Chondrocyte (in vitro differentiated cells): ENCODE measurements at regions not wholly inside any gene's neighbourhood (a gene's known extent, or its start where the extent isn't known, plus 50 kb on each side); places are given as distances from the start of the nearest gene placed in this dataset.

ENCODE experiments used
- DNase-seq: peaks from one replicate; pipeline ENCODE4 v3.0.0; 2021; ENCODE audit warnings: mixed read lengths, low spot score
- H3K27ac Mint-ChIP-seq: one replicate; pipeline ENCODE4 v1.8.0; 2021; ENCODE audit warnings: mild to moderate bottlenecking, moderate library complexity, mixed read lengths; ENCODE audit not compliant: unreplicated experiment
- H3K27me3 Mint-ChIP-seq: 2 replicates; pipeline ENCODE4 v1.8.0; 2021; ENCODE audit warnings: low read depth, mixed read lengths
- H3K36me3 Mint-ChIP-seq: 2 replicates; pipeline ENCODE4 v1.8.0; 2021; ENCODE audit warnings: low read depth, mixed read lengths
- H3K4me1 Mint-ChIP-seq: 2 replicates; pipeline ENCODE4 v1.8.0; 2021; ENCODE audit warnings: low read depth, mild to moderate bottlenecking, mixed read lengths
- H3K4me3 Mint-ChIP-seq: one replicate; pipeline ENCODE4 v1.8.0; 2021; ENCODE audit warnings: mild to moderate bottlenecking, moderate library complexity, mixed read lengths; ENCODE audit not compliant: unreplicated experiment
- H3K9me3 Mint-ChIP-seq: 2 replicates; pipeline ENCODE4 v1.8.0; 2021; ENCODE audit warnings: low read depth, mixed read lengths
- CTCF ChIP-seq: fragments of 200-600 bp; sonication (generic); IDR thresholded peaks from 2 replicates; pipeline ENCODE4 v1.5.0; 2021; ENCODE audit warnings: antibody characterized with exemption, mild to moderate bottlenecking, moderate library complexity

- H3K27ac Mint-ChIP-seq: no peak overlapping the region
- H3K9me3 Mint-ChIP-seq: no peaks in the 10 kb centered on the region
- H3K36me3 Mint-ChIP-seq: peaks cover 2% of the 10 kb centered on the region
- H3K27me3 Mint-ChIP-seq: no peaks in the 10 kb centered on the region
- H3K4me1 Mint-ChIP-seq: peaks cover 9% of the 10 kb centered on the region
- DNase-seq: no peak
- no peak overlapping the region for H3K4me3 Mint-ChIP-seq
- TF ChIP-seq CTCF: no peak
Measured at GRCh38 chr2:151137526-151137925, 124.1 kb downstream of the RBM43 start.

DNA sequence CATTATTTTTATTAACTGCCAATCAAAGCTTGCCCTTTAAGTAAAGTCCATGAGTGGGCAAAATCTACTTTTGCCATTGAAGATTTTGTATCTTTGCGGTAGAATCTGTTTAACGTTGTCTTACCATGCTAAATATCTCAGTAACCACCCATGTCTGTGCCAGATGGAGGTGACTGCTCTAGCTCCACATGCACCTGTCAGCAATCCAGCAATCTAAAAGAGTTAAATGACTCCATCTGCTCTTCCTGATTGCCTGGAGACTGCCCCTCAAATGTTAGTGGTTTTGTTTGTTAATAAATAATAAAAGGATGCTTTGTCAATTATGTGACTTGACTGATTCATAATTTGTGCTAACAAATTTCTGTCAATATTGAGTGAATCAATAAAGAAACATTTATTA, 141.7 kb downstream of the RBM43 start:
- Mint-ChIP-seq H3K9me3 (peaks cover 19% of the 10 kb centered on the region), H3K36me3 (peaks cover 3% of the 10 kb centered on the region), H3K27me3 (no peaks in the 10 kb centered on the region), H3K4me3 (no peak overlapping the region), H3K4me1 (peaks cover 3% of the 10 kb centered on the region), H3K27ac (no peak overlapping the region)
- TF ChIP-seq CTCF: no peak
- no peak for DNase-seq

- no peaks in the 10 kb centered on the region for H3K27me3 Mint-ChIP-seq
Measured at GRCh38 chr2:151119374-151119773, 142.3 kb downstream of the RBM43 start.

GRCh38 chr2:151118269-151118668, 143.4 kb downstream of the RBM43 start:
- Mint-ChIP-seq H3K27me3 (no peaks in the 10 kb centered on the region), H3K4me3 (no peak overlapping the region), H3K36me3 (peaks cover 3% of the 10 kb centered on the region), H3K4me1 (peaks cover 9% of the 10 kb centered on the region), H3K9me3 (peaks cover 20% of the 10 kb centered on the region), H3K27ac (no peak overlapping the region)
- DNase-seq: no peak
- TF ChIP-seq CTCF: no peak

More at GRCh38 chr2:151119374-151119773, 142.3 kb downstream of the RBM43 start:
- no peak overlapping the region for H3K27ac Mint-ChIP-seq
- no peak for DNase-seq
- peaks cover 20% of the 10 kb centered on the region for H3K9me3 Mint-ChIP-seq
- H3K4me1 Mint-ChIP-seq: peaks cover 8% of the 10 kb centered on the region
- H3K4me3 Mint-ChIP-seq: no peak overlapping the region
- H3K36me3 Mint-ChIP-seq: peaks cover 3% of the 10 kb centered on the region
- no peak for TF ChIP-seq CTCF

- TF ChIP-seq CTCF: no peak
- peaks cover 3% of the 10 kb centered on the region for H3K36me3 Mint-ChIP-seq
- no peak for DNase-seq
- peaks cover 31% of the 10 kb centered on the region for H3K9me3 Mint-ChIP-seq
- no peak overlapping the region for H3K4me3 Mint-ChIP-seq
- peaks cover 24% of the 10 kb centered on the region for H3K4me1 Mint-ChIP-seq
- no peaks in the 10 kb centered on the region for H3K27me3 Mint-ChIP-seq
- no peak overlapping the region for H3K27ac Mint-ChIP-seq
Measured at GRCh38 chr2:151114874-151115273, 146.8 kb downstream of the RBM43 start.
